Mesothelial cell of epicardium (in vitro differentiated cells): ENCODE measurements at regions not wholly inside any gene's neighbourhood (a gene's known extent, or its start where the extent isn't known, plus 50 kb on each side); places are given as distances from the start of the nearest gene placed in this dataset.

Experiments
- DNase-seq, 2 experiments: peaks; one replicate each; pipeline ENCODE4 v3.0.0; 2021; ENCODE audit warnings: low spot score in 2 of 2; ENCODE audit not compliant: unreplicated experiment in 2 of 2
- H3K27ac Mint-ChIP-seq: 2 replicates; pipeline ENCODE4 v1.8.0; 2021; ENCODE audit warnings: mixed read lengths
- H3K27me3 Mint-ChIP-seq: 2 replicates; pipeline ENCODE4 v1.8.0; 2021; ENCODE audit warnings: low read depth, mixed read lengths
- H3K36me3 Mint-ChIP-seq: 2 replicates; pipeline ENCODE4 v1.8.0; 2021; ENCODE audit warnings: mixed read lengths
- H3K4me1 Mint-ChIP-seq: 2 replicates; pipeline ENCODE4 v1.8.0; 2021; ENCODE audit warnings: mixed read lengths
- H3K4me3 Mint-ChIP-seq: 2 replicates; pipeline ENCODE4 v1.8.0; 2021; ENCODE audit warnings: mild to moderate bottlenecking, moderate library complexity, mixed read lengths
- H3K9me3 Mint-ChIP-seq: 2 replicates; pipeline ENCODE4 v1.8.0; 2021; ENCODE audit warnings: mixed read lengths
- CTCF ChIP-seq: fragments of 200-600 bp; sonication (generic); IDR thresholded peaks from one replicate; pipeline ENCODE4 v1.5.0; 2021; ENCODE audit warnings: antibody characterized with exemption; ENCODE audit not compliant: unreplicated experiment

GRCh38 chr20:41770965-41771364 lies 152.8 kb upstream of the CHD6 start:
- Mint-ChIP-seq H3K36me3 (no peaks in the 10 kb centered on the region), H3K4me1 (peaks cover 9% of the 10 kb centered on the region), H3K27ac (no peak overlapping the region), H3K9me3 (no peaks in the 10 kb centered on the region), H3K4me3 (no peak overlapping the region), H3K27me3 (peaks cover 26% of the 10 kb centered on the region)
- no peak for TF ChIP-seq CTCF
- no peak for DNase-seq

- H3K4me3 Mint-ChIP-seq: no peak overlapping the region
- H3K27ac Mint-ChIP-seq: no peak overlapping the region
- no peaks in the 10 kb centered on the region for H3K36me3 Mint-ChIP-seq
- H3K27me3 Mint-ChIP-seq: peaks cover 20% of the 10 kb centered on the region
- no peak for TF ChIP-seq CTCF
- no peak for DNase-seq
- H3K4me1 Mint-ChIP-seq: peaks cover 9% of the 10 kb centered on the region
- peaks cover 4% of the 10 kb centered on the region for H3K9me3 Mint-ChIP-seq
Measured at GRCh38 chr20:41770427-41770826, 152.2 kb upstream of the CHD6 start.

- no peak for DNase-seq
- Mint-ChIP-seq H3K27ac (no peak overlapping the region), H3K27me3 (peaks cover 14% of the 10 kb centered on the region), H3K4me1 (peaks cover 9% of the 10 kb centered on the region), H3K4me3 (no peak overlapping the region), H3K36me3 (no peaks in the 10 kb centered on the region), H3K9me3 (peaks cover 4% of the 10 kb centered on the region)
- TF ChIP-seq CTCF: no peak
Measured at GRCh38 chr20:41769592-41770018, 151.4 kb upstream of the CHD6 start.

- Mint-ChIP-seq H3K4me3 (no peak overlapping the region), H3K27me3 (peaks cover 36% of the 10 kb centered on the region), H3K27ac (no peak overlapping the region), H3K9me3 (peaks cover 10% of the 10 kb centered on the region), H3K4me1 (no peaks in the 10 kb centered on the region), H3K36me3 (no peaks in the 10 kb centered on the region)
- no peak for DNase-seq
- TF ChIP-seq CTCF: no peak
Measured at GRCh38 chr20:41750137-41750536, 132.0 kb upstream of the CHD6 start.

- H3K4me1 Mint-ChIP-seq: no peaks in the 10 kb centered on the region
- H3K36me3 Mint-ChIP-seq: no peaks in the 10 kb centered on the region
- H3K9me3 Mint-ChIP-seq: peaks cover 10% of the 10 kb centered on the region
- peaks cover 39% of the 10 kb centered on the region for H3K27me3 Mint-ChIP-seq
- DNase-seq: no peak
- no peak overlapping the region for H3K27ac Mint-ChIP-seq
- H3K4me3 Mint-ChIP-seq: no peak overlapping the region
- TF ChIP-seq CTCF: no peak
Measured at GRCh38 chr20:41748756-41749582, 130.8 kb upstream of the CHD6 start.
